Umbilical cord (tissue), 1 donor: ENCODE measurements at regions not wholly inside any gene's neighbourhood (a gene's known extent, or its start where the extent isn't known, plus 50 kb on each side); places are given as distances from the start of the nearest gene placed in this dataset.
A peak's percentile ranks its signal among the peaks of the same experiment; 100 is the strongest.

Source experiments
- DNase-seq: peaks from one replicate; pipeline ENCODE4 v3.0.0-alpha.2; 2015; ENCODE audit warnings: low spot score

- no peak for DNase-seq
Measured at GRCh38 chr11:45036733-45037132, 86.0 kb upstream of the TP53I11 start.

GRCh38 chr11:45037434-45038005, 86.8 kb upstream of the TP53I11 start:
- DNase-seq = peak; percentile 14

GRCh38 chr11:45038923-45039322, 88.2 kb upstream of the TP53I11 start:
- no peak for DNase-seq

- no peak for DNase-seq
Measured at GRCh38 chr11:45041596-45041995, 90.9 kb upstream of the TP53I11 start.

- DNase-seq = no peak
Measured at GRCh38 chr11:45042560-45042959, 91.9 kb upstream of the TP53I11 start.

- DNase-seq = no peak
Measured at GRCh38 chr11:45043755-45044475, 93.2 kb upstream of the TP53I11 start.

- peak; percentile 43 for DNase-seq
Measured at GRCh38 chr11:45045683-45046471, 95.2 kb upstream of the TP53I11 start.

- no peak for DNase-seq
Measured at GRCh38 chr11:45048313-45048841, 97.7 kb upstream of the TP53I11 start.

- DNase-seq = peak; percentile 81
Measured at GRCh38 chr11:45048870-45049691, 97.4 kb upstream of the PRDM11 start.

- DNase-seq = no peak
Measured at GRCh38 chr11:45050111-45050510, 96.3 kb upstream of the PRDM11 start.

GRCh38 chr11:45051621-45052020, 94.8 kb upstream of the PRDM11 start:
- no peak for DNase-seq

- no peak for DNase-seq
Measured at GRCh38 chr11:45052361-45052760, 94.1 kb upstream of the PRDM11 start.

- DNase-seq = no peak
Measured at GRCh38 chr11:45053736-45054446, 92.5 kb upstream of the PRDM11 start.

GRCh38 chr11:45054956-45055355, 91.5 kb upstream of the PRDM11 start:
- no peak for DNase-seq

GRCh38 chr11:45056529-45056928, 89.9 kb upstream of the PRDM11 start:
- DNase-seq = no peak

GRCh38 chr11:45057938-45058646, 88.3 kb upstream of the PRDM11 start:
- DNase-seq = no peak

GRCh38 chr11:45058647-45058950, 87.8 kb upstream of the PRDM11 start:
- DNase-seq = no peak

- no peak for DNase-seq
Measured at GRCh38 chr11:45060707-45061106, 85.7 kb upstream of the PRDM11 start.

GRCh38 chr11:45061641-45062040, 84.8 kb upstream of the PRDM11 start:
- no peak for DNase-seq

- DNase-seq = no peak
Measured at GRCh38 chr11:45062115-45062514, 84.3 kb upstream of the PRDM11 start.
